ENCODE measurements at regions not wholly inside any gene's neighbourhood (a gene's known extent, or its start where the extent isn't known, plus 50 kb on each side); places are given as distances from the start of the nearest gene placed in this dataset.

DNA sequence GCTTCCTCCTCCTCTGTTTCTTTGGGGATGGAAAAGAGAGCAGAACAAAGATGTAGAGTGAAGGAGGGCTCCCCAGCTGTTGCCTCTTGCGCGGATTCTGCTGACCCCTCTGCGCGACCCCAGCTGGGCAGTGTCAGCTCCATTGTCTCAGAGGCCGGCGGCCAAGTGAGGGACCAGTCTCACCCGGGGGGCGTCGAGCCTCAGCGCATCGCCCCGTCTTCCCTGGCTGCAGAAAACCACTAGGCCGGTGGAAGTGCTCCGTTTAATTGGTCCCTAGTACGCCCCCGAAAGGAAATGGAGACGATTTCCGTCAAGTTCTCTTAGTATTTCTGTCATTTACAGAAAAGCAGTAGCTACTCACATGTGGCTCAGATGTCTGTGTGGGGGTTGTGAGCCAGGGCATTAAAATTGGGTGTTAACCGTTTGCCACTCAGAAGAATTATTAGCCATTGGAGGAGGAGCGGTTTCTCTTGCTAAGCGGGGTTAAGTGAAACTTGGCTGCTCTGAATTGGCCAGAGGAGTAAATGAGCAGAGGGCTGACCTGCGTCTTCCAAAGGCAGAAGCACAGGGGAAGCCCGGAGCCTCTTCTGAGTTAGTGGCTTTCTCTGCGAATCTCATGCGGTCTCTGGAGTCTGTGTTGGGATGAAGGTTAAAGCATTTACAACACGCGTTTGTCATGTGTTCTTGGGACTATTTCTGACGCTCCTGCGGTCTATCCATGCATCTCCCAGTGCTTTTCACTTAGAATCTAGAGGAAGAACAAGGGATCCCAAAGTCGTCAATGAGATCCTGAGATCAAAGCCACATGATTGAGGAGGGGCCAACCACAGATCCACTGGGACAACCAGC, 132.8 kb upstream of the MYO16 start:
- DNase-seq (ENCODE audit: low spot score) = no peak
- intact Hi-C loops (cut with DNase I) = no loop called here

DNA sequence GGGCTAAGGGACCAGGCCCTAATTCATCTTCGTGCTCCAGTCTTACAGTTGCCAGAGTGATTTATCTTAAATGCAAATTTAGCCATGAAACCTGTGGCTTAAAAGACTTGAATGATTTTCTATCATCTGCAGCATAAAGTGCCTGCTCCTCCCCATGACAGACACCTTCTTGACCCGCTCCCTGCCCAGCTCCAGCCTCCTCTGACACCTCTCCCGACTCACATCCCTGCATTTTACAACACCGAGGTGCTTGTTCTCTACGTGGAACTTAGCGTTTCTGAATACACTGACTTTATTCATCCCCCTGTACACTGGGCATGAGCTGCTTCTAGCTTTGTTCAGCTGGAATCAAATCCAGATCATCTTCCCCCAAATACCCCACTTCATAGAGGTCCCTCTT, 128.7 kb upstream of the MYO16 start:
- intact Hi-C loops (cut with DNase I) = no loop called here
- no peak for DNase-seq (ENCODE audit: low spot score)

DNA sequence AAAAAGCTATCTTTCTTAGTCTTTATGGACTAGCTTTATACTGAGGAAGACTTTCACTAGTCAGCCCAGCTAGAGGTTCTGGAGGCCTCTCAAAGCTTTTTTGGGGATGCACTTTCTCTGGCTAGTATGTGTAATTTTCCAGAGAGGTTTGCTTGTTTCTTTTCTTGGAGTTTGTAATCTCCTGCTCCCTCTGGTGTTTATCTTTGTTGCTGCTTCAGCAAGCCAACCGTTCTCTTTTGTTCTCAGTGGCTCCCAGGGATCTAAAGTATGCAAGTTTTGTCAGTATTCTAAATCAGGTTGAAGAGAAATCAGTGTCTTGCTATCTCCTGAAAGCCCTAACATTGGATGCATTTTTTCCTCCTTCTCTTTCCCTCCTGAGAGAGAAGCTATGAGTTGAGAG, 121.1 kb upstream of the MYO16 start:
- intact Hi-C loops (cut with DNase I) = no loop called here
- DNase-seq (ENCODE audit: low spot score) = no peak

DNA sequence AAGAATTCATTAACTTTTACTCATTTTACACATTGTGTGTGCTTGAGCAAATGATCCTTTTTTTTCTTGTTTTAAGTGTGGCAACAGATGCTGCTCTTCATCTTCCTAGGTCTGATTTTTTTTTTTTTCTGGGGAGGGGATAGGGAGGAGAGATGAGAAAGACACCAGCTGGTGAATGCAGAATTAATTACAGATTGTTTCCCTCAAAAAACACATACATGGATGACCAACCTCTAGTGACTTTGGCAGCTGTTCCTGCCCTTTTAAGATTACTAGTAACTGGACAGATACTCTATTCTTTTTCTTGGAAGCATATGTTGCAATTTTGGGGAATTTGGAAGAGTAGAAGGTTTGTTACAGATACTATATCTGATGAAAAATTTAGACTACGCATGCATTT, 103.6 kb upstream of the MYO16 start:
- intact Hi-C loops (cut with DNase I) = no loop called here
- DNase-seq (ENCODE audit: low spot score) = no peak

DNA sequence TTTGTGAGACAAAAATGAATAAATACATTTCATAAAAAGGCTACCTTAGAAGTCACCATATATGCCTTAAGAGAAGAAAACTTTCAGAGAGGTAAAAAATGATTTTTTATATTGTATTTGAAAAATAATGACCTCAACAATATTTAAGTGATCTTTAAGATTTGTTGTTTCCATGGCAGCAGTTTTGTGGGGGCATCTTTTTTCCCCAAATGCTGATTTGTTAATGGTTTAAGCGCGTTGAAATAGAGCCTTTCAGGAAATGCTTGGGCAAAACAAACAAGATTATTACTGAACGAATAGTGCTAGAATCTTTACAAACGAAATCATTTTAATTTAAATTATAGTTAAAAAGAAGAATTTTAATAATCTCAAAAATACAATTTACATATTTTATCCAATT, 103.1 kb upstream of the MYO16 start:
- DNase-seq (ENCODE audit: low spot score) = no peak
- intact Hi-C loops (cut with DNase I) = no loop called here

DNA sequence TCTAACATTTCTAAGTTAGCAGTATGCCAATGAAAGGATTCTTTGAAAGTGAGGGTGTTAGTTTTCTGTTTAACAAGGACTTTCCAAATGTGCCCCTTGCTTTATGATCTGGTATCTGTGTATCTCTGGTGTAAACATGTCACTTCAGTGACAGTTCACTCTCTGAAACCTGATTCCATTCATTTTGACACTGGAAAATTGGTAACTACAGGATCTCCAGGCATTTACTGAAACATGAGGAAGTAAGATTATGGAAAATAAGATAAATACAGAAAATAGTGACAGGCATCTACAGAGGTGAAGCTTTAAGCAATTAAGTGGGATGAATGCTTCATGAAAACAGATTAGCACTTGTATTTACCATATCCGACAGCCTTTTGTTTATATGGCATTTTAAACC, 101.6 kb upstream of the MYO16 start:
- no peak for DNase-seq (ENCODE audit: low spot score)
- intact Hi-C loops (cut with DNase I) = no loop called here

DNA sequence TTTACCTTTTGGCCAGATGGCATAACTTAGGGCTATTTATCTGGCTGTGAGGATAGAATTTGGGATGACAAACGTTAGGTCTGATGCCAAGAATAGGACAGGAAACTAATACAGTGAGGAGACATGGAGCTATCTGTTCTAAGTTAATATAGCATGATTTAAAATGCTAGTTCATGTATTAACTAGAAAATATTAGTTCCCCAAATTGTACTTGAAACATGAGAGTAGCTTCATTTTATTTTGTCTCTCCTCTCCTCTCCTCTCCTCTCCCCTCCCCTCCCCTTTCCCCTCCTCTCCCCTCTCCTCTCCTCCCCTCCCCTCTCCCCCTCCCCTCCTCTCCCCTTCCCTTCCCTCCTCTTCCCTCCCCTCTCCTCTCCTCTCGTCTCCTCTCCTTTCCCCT, 101.1 kb upstream of the MYO16 start:
- DNase-seq (ENCODE audit: low spot score) = no peak
- intact Hi-C loops (cut with DNase I) = no loop called here

DNA sequence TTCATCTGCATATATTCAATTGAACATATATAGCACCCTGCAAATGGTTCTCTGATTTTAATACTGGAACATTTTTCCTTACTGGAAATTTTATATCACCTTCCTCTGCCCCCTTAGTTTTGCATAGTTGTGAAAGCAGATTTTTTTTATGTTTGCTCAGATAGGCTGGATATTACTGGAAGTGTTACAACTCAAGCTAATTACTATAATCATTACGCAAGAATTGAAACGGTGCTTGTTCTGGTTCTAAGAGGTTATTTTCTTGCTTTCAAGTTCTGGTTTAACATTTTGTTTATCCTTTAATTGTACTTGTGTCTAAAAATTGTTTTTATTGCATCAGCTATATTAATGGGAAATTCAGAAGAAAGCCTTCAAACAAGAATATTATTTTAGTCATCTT, 95.6 kb upstream of the MYO16 start:
- DNase-seq (ENCODE audit: low spot score) = no peak
- intact Hi-C loops (cut with DNase I) = no loop called here

DNA sequence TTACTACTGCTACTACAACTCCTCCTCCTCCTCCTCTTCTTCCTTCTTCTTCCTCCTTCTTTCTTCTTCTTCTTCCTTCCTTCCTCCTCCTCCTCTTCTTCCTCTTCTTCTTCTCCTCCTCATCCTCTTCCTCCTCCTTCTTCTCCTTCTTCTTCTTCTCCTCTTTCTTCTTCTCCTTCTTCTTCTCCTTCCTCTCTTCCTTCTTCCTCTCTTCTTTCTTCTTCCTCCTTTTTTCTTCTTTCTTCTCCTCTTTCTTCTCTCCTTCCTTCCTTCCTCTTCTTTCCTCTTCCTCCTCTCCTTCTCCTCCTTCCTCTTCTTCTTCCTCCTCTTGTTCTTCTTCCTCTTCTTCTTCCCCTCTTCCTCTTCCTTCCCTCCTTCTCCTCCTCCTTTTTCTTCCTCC, 94.7 kb upstream of the MYO16 start:
- DNase-seq (ENCODE audit: low spot score) = no peak
- intact Hi-C loops (cut with DNase I) = no loop called here

DNA sequence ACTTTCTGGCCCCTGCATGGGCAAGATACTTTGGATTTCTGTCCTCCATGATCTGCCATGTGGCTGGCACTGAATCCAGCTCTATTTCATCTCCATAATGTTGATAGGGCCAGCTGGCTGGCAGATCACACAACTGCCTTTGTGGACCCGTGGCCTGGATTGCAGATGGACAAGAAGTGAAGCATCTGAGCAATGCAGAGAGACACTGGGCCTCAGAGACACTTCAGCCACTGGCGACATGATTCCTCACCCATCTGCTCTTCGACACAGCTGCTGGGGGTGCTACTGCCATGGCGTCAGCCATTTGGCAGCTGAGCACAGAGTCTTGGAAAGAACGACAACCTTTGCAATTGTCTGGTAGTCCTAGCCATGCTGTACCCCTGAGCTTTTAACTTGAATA, 79.5 kb upstream of the MYO16 start:
- intact Hi-C loops (cut with DNase I) = no loop called here

DNA sequence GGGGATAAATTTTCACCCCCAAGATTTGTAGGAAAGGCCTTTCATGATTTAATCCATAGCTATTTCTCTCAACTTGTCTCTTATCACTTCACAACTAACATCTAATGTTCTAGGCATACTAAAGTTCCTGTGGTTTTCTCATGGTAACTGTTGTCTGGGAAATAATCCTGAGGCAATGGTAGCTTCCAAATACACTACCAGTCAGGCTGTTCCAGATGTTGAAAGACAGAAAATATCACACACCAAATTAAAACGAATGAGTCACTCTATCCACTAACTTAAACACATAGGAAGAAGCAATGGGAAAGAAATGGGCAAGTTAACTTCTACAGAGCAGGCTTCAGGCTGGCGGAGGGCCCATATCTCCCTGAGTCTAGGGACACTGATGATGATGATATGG, 77.7 kb upstream of the MYO16 start:
- intact Hi-C loops (cut with DNase I) = no loop called here
- DNase-seq (ENCODE audit: low spot score) = no peak

More for the DNA sequence above, 79.5 kb upstream of the MYO16 start:
- no peak for DNase-seq (ENCODE audit: low spot score)

DNA sequence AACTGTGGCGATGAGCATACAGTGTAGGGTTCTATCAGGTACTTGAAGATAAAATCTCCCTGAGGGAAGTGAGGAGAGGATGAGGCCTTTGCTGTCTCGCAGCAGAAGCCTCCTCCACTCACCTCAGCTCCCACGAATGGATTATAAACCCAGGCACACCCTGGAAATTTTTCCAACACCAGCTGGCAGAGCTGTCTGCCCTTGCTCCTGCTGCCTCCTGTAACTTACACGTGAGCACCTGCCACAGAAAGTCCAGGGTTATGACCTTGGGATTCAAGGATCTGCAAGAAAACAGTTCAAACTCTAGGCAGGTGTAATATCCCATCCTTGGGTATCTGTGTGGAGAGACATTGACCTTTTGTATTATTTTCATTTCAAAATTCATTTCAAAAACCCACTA, 70.9 kb upstream of the MYO16 start:
- intact Hi-C loops (cut with DNase I) = no loop called here

DNA sequence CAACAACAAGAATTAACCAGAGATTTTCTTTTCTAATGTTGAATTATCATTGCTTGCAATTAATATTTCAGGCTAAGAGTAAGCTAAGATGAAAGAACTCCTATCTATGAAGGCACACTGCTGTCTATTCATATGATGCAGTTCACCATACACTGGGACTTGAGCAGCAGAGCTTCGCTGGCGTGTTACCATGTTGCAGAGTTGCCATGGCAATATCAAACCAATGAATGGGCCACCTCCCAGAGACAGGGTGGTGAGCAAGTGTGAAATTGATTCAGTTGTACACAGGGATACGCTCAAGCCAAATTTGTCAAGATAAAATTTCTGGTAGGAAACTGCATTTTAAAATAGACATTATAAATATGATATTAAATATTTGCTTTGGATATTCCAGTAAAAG, 69.3 kb upstream of the MYO16 start:
- intact Hi-C loops (cut with DNase I) = no loop called here
- no peak for DNase-seq (ENCODE audit: low spot score)

More for the DNA sequence above, 70.9 kb upstream of the MYO16 start:
- DNase-seq (ENCODE audit: low spot score) = no peak

DNA sequence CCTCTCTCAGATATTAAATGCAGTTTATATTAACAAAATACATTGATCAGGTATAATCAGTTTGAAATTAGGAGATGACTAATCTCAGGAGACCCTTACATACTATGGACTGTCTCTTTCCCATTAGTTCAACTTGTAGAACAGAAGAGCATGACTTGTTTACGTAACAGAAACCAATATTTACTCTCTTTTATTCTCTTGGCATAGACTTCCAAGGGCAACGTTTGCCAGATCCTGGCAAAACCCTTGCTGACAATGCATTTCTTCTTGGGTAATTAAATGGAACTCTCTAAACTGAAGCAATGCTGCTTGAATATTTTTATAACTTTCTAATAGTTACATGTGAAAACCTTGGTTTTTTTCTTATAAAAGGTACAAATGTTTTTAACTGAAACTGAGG, 68.3 kb upstream of the MYO16 start:
- no peak for DNase-seq (ENCODE audit: low spot score)
- intact Hi-C loops (cut with DNase I) = no loop called here

DNA sequence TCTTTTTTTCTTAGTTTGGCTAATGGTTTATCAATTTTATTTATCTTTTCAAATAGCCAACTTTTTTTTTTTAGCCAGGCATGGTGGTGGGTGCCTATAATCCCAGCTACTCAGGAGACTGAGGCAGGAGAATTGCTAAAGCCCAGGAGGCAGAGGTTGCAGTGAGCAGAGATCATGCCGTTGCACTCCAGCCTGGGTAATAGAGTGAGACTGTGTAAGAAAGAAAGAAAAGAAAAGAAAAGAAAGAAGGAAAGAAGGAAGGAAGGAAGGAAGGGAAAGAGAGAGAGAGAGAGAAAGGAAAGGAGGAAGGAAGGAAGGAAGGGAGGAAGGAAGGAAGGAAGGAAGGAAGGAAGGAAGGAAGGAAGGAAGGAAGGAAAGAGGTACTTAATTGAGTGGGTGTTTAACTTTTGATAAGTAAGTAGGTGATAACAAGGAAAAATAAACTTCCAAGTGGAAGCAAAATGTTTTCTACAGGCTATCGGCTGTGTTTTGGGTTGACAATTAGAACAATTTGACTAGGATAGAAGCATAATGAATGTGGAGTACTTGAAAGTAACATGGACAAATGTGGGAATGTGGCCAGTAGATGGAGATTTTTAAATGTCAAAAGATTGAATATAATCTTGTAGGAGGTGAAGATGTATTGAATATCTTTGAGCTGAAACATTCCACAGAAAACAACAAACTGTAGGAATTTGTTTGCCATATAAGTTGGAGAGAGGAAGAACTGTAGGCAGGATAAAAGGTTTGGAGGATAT, 62.8 kb upstream of the MYO16 start:
- intact Hi-C loops (cut with DNase I) = no loop called here

DNA sequence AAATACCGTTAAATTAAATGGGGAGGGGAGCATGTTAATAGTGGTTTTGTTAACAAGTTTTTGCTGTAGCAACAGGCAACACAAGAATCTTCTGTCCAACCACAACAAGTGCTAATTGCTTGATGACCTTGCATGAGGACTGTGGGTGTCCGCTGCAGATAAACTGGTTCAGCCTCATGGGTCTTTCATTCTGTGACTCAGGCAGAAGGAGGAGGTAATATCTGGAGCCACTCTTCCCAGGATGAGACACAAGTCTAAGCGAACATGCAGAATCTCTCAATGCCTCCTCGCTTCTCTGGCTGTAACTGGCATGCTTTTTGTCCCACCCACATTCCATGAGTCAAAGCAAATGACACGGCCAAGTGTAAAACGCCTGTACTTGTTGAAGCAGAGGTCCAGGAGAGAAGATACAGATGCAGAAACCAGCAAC, 56.6 kb upstream of the MYO16 start:
- DNase-seq (ENCODE audit: low spot score) = no peak
- intact Hi-C loops (cut with DNase I) = no loop called here

More for the DNA sequence above, 62.8 kb upstream of the MYO16 start:
- DNase-seq (ENCODE audit: low spot score) = no peak

DNA sequence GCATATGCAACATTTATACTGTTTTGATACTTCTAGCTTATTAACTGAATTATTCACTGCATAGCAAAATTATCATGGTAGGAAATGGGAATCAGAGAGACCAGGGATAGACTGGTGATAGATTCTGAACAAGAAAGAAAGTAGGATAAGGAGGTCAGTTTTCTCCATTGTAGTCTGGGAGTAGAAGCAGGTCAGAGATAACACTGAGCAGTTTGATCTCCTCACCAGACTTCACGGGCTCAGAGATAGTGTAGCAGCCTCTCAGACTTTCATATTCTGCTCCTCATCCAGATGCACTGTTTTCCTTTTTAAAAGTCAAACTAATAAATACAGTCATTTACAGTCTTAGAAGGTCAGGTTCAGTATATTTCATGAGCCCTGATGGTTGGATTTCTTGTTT, 56.0 kb upstream of the MYO16 start:
- no peak for DNase-seq (ENCODE audit: low spot score)
- intact Hi-C loops (cut with DNase I) = no loop called here

DNA sequence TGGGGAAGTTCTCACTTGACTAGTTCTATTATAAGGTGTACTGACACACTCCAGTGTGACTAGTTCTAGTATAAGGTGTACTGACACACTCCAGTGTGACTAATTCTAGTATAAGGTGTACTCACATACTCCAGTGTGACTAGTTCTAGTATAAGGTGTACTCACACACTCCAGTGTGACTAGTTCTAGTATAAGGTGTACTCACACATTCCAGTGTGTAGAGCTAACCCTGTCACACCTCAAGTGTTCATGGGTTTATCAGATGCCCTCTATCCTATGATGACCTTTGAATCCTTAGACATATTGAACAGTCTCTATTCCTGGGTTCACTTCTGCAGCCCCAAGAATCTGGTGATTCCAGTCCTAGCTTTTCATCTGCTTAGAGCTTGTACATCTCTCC, 54.6 kb upstream of the MYO16 start:
- no peak for DNase-seq (ENCODE audit: low spot score)
- intact Hi-C loops (cut with DNase I) = no loop called here

DNA sequence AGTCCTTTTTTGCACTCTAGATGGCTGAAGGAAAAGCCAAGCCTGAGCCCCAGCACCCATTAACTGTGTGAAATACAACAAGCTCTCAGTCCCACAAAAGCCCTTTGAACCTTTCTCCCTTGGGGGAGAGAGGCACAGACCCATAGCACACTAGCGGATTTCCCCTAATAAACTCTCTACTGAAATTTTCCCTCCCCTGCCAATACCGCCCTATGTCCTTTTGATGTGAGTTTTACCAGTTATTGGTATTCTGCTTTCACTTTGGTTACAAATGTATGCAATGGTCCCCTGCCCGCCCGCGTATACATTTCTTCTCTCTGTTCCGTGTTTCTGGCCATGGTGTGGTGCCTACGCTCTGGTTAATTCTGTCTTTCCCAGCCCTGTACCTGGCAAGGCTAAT, 54.0 kb upstream of the MYO16 start:
- intact Hi-C loops (cut with DNase I) = no loop called here

More for the DNA sequence above, 54.0 kb upstream of the MYO16 start:
- peak; percentile 47 for DNase-seq (ENCODE audit: low spot score)
